GM12878 (cell line): ENCODE measurements at regions not wholly inside any gene's neighbourhood (a gene's known extent, or its start where the extent isn't known, plus 50 kb on each side); places are given as distances from the start of the nearest gene placed in this dataset.

Experiments
- ATAC-seq: fragments of 200-7000 bp; cut with Tn5 transposase; 3 replicates; pipeline ENCODE4 v1.9.1; 2020; ENCODE audit warnings: mild to moderate bottlenecking, moderate library complexity
- BruUV-seq: library from RNA; stranded (reverse); fragments of 400-500 nt; replicated peaks from 2 replicates; lab custom pipeline; 2021; lab: Mats Ljungman, UMichigan
- CTCF ChIA-PET: fragments of 300-600 bp; sonication (Branson Sonifier 250); formaldehyde crosslinking; extraction: SDS; loops from one replicate; lab custom pipeline; 2021; ENCODE audit warnings: inconsistent platforms; lab: Yijun Ruan, JAX
- POLR2A ChIA-PET: fragments of 350-600 bp; formaldehyde crosslinking; extraction: SDS; loops from one replicate; lab custom pipeline; 2021; ENCODE audit warnings: inconsistent platforms; lab: Charles Lee
- RAD21 ChIA-PET: fragments of 300-600 bp; sonication (Branson Sonifier 250); formaldehyde crosslinking; loops from one replicate; lab custom pipeline; 2023; ENCODE audit warnings: antibody characterized with exemption; ENCODE audit not compliant: unreplicated experiment; lab: Charles Lee
- SMC1A ChIA-PET: fragments of 300-600 bp; sonication (Branson Sonifier 250); formaldehyde crosslinking; loops from one replicate; lab custom pipeline; 2023; ENCODE audit not compliant: unreplicated experiment, uncharacterized antibody; lab: Charles Lee
- DNase-seq: peaks from one replicate; pipeline ENCODE4 v3.0.0-alpha.2; 2011; ENCODE audit warnings: low read depth, low spot score
- FAIRE-seq: peaks from 3 replicates; lab custom pipeline; 2011; peaks lifted over from hg19 to GRCh38; lab: Jason Lieb, UNC
- H2AFZ ChIP-seq: 2 replicates; pipeline ENCODE4 v1.6.0; 2011; ENCODE audit warnings: low read depth, low read length, control low read depth; ENCODE audit not compliant: control insufficient read depth
- H3K27ac ChIP-seq: 2 replicates; pipeline ENCODE4 v1.5.1; 2011; ENCODE audit warnings: control low read depth; ENCODE audit not compliant: control insufficient read depth, insufficient read depth
- H3K27me3 ChIP-seq, 2 experiments: replicated peaks in 1 of 2; 2 replicates each; pipeline versions ENCODE4 v1.6.0 to v1.6.1; 2011; ENCODE audit warnings: low read length in 1 of 2; ENCODE audit not compliant: control insufficient read depth in 2 of 2, insufficient read depth in 2 of 2
- H3K36me3 ChIP-seq, 2 experiments: 2 replicates each; pipeline ENCODE4 v1.5.1; 2011; ENCODE audit warnings: low read length in 1 of 2; ENCODE audit not compliant: control insufficient read depth in 2 of 2, insufficient read depth in 2 of 2
- H3K4me1 ChIP-seq: 2 replicates; pipeline ENCODE4 v1.6.1; 2011; ENCODE audit warnings: mild to moderate bottlenecking, low read length, moderate library complexity, mixed read lengths; ENCODE audit not compliant: control insufficient read depth, insufficient read depth
- H3K4me2 ChIP-seq: 2 replicates; pipeline ENCODE4 v1.6.0; 2011; ENCODE audit warnings: control low read depth; ENCODE audit not compliant: control insufficient read depth, insufficient read depth
- H3K4me3 ChIP-seq: fragments of 200-600 bp; sonication (generic); 2 replicates; pipeline ENCODE4 v1.5.1; 2016
- H3K79me2 ChIP-seq: 2 replicates; pipeline ENCODE4 v1.6.0; 2011; ENCODE audit warnings: low read length; ENCODE audit not compliant: control insufficient read depth, insufficient read depth
- H3K9ac ChIP-seq: 2 replicates; pipeline ENCODE4 v1.8.0; 2011; ENCODE audit warnings: low read length, control low read depth, mixed read lengths; ENCODE audit not compliant: control insufficient read depth, insufficient read depth
- H3K9me3 ChIP-seq: replicated peaks from 3 replicates; pipeline ENCODE4 v1.5.1; 2011; ENCODE audit warnings: mild to moderate bottlenecking, low read length; ENCODE audit not compliant: control insufficient read depth, insufficient read depth
- H4K20me1 ChIP-seq: 2 replicates; pipeline ENCODE4 v1.6.0; 2011; ENCODE audit not compliant: control insufficient read depth, insufficient read depth
- KLF5 ChIP-seq: fragments of 450-650 bp; IDR thresholded peaks from 2 replicates; pipeline ENCODE4 v1.6.1; 2014; ENCODE audit warnings: mild to moderate bottlenecking; ENCODE audit not compliant: partially characterized antibody
- MLLT1 ChIP-seq: fragments of 450-650 bp; IDR thresholded peaks from 2 replicates; pipeline ENCODE4 v1.6.1; 2016; ENCODE audit warnings: mild to moderate bottlenecking
- PAX8 ChIP-seq: fragments of 450-650 bp; IDR thresholded peaks from 2 replicates; pipeline ENCODE4 v1.6.1; 2017; ENCODE audit warnings: mild to moderate bottlenecking, moderate library complexity
- STAT3 ChIP-seq: IDR thresholded peaks from 2 replicates; pipeline ENCODE4 v1.6.1; 2011; ENCODE audit warnings: low read depth, low read length, improper control_type of control experiment
- WGBS: methylation state at CpG from one replicate; pipeline ENCODE4 v1.1.6; 2016; ENCODE audit warnings: low lambda C conversion rate; ENCODE audit not compliant: insufficient replicate concordance, insufficient coverage; ENCODE audit errors: missing lambda C conversion rate; 5-methylcytosine and 5-hydroxymethylcytosine counted together
- in situ Hi-C: fragments of 300-500 bp; cut with MboI; formaldehyde crosslinking; loops from 9 replicates; pipeline ENCODE4 v1.14.3; 2018; ENCODE audit warnings: mixed read lengths
- intact Hi-C: fragments of 100-400 bp; cut with micrococcal nuclease; formaldehyde crosslinking; loops from one replicate; pipeline ENCODE4 v1.14.2; 2022; ENCODE audit not compliant: unreplicated experiment
- TF ChIP-seq, protein P1 (sequence below): IDR thresholded peaks from 2 replicates; pipeline ENCODE4 v1.6.1; 2011; ENCODE audit warnings: mild to moderate bottlenecking, low read depth, low read length, moderate library complexity; ENCODE audit not compliant: insufficient replicate concordance

DNA sequence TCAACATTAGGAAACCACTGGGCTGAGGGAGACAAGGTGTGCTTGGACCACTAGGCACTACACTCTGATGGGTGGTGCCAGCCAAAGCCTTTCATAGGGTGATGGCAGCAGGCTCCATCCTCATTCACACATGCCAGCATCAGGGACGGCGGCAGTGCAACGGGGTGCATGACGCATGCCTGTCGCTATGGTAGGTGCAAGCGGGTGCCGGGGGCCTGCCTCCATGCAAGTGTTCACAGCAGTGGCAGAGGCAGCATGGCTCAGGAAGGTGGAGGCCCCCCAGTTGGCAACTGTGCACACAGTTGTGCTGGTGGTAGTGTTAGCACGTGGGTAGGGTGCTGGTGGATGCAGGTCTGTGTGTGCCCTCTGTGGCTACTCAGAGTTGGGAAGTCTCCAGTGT lies 184.1 kb downstream of the RELL1 start:
- ChIA-PET POLR2A (no interaction called here), RAD21 (no interaction called here), SMC1A (no interaction called here), CTCF (no interaction called here)
- no peaks in the 10 kb centered on the region for H4K20me1 ChIP-seq
- FAIRE-seq = no peak
- no peaks in the 10 kb centered on the region for H3K79me2 ChIP-seq
- H3K4me1 ChIP-seq = no peaks in the 10 kb centered on the region
- ATAC-seq = no peak
- no peak for DNase-seq
- H3K9me3 ChIP-seq = no peaks in the 10 kb centered on the region
- intact Hi-C loops (no loop called here), in situ Hi-C loops (no loop called here)
- TF ChIP-seq, protein P1, sequence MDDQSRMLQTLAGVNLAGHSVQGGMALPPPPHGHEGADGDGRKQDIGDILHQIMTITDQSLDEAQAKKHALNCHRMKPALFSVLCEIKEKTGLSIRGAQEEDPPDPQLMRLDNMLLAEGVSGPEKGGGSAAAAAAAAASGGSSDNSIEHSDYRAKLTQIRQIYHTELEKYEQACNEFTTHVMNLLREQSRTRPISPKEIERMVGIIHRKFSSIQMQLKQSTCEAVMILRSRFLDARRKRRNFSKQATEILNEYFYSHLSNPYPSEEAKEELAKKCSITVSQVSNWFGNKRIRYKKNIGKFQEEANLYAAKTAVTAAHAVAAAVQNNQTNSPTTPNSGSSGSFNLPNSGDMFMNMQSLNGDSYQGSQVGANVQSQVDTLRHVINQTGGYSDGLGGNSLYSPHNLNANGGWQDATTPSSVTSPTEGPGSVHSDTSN = no peak
- TF ChIP-seq MLLT1 (no peak), PAX8 (no peak), KLF5 (no peak), STAT3 (no peak)
- H3K4me3 ChIP-seq = no peak overlapping the region
- no peak overlapping the region for H3K4me2 ChIP-seq
- H3K27me3 ChIP-seq = peaks cover 0 to 2% of the 10 kb centered on the region in 2 experiments; a peak in 1 of 4 replicates
- H3K27ac ChIP-seq = no peak overlapping the region
- no peak overlapping the region for H2AFZ ChIP-seq
- no peak overlapping the region for H3K9ac ChIP-seq
- H3K36me3 ChIP-seq = no peaks in the 10 kb centered on the region
- no TSS peak for BruUV-seq
- 76% methylated on average over 8 of the region's 8 CpGs for WGBS
